ENCODE measurements at regions not wholly inside any gene's neighbourhood (a gene's known extent, or its start where the extent isn't known, plus 50 kb on each side); places are given as distances from the start of the nearest gene placed in this dataset.

GRCh38 chr11:10984250-10984649, 126.4 kb upstream of the ZBED5 start:
- TF ChIP-seq, protein P1, sequence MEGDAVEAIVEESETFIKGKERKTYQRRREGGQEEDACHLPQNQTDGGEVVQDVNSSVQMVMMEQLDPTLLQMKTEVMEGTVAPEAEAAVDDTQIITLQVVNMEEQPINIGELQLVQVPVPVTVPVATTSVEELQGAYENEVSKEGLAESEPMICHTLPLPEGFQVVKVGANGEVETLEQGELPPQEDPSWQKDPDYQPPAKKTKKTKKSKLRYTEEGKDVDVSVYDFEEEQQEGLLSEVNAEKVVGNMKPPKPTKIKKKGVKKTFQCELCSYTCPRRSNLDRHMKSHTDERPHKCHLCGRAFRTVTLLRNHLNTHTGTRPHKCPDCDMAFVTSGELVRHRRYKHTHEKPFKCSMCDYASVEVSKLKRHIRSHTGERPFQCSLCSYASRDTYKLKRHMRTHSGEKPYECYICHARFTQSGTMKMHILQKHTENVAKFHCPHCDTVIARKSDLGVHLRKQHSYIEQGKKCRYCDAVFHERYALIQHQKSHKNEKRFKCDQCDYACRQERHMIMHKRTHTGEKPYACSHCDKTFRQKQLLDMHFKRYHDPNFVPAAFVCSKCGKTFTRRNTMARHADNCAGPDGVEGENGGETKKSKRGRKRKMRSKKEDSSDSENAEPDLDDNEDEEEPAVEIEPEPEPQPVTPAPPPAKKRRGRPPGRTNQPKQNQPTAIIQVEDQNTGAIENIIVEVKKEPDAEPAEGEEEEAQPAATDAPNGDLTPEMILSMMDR (IDR thresholded peaks at IDR 0.05; ENCODE audit: borderline replicate concordance, extremely low read depth, low read length, poor library complexity, severe bottlenecking): no peak
- TF ChIP-seq EZH2 (IDR thresholded peaks at IDR 0.05; ENCODE audit: borderline replicate concordance, low read depth, low read length, severe bottlenecking): no peak

Measured in DND-41 (cell line).